ENCODE measurements at regions not wholly inside any gene's neighbourhood (a gene's known extent, or its start where the extent isn't known, plus 50 kb on each side); places are given as distances from the start of the nearest gene placed in this dataset.

GRCh38 chr18:2325933-2326332, 245.4 kb downstream of the METTL4 start:
- TF ChIP-seq, protein P1, sequence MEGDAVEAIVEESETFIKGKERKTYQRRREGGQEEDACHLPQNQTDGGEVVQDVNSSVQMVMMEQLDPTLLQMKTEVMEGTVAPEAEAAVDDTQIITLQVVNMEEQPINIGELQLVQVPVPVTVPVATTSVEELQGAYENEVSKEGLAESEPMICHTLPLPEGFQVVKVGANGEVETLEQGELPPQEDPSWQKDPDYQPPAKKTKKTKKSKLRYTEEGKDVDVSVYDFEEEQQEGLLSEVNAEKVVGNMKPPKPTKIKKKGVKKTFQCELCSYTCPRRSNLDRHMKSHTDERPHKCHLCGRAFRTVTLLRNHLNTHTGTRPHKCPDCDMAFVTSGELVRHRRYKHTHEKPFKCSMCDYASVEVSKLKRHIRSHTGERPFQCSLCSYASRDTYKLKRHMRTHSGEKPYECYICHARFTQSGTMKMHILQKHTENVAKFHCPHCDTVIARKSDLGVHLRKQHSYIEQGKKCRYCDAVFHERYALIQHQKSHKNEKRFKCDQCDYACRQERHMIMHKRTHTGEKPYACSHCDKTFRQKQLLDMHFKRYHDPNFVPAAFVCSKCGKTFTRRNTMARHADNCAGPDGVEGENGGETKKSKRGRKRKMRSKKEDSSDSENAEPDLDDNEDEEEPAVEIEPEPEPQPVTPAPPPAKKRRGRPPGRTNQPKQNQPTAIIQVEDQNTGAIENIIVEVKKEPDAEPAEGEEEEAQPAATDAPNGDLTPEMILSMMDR (IDR thresholded peaks at IDR 0.05; ENCODE audit: low read depth, low read length) = no peak
- TF ChIP-seq POLR2A (IDR thresholded peaks at IDR 0.05; ENCODE audit: extremely low read depth, insufficient read length) = no peak
- TF ChIP-seq, protein P2, sequence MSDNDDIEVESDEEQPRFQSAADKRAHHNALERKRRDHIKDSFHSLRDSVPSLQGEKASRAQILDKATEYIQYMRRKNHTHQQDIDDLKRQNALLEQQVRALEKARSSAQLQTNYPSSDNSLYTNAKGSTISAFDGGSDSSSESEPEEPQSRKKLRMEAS (IDR thresholded peaks at IDR 0.05; ENCODE audit: low read depth, low read length) = no peak
